GM18951 (cell line): ENCODE measurements at regions not wholly inside any gene's neighbourhood (a gene's known extent, or its start where the extent isn't known, plus 50 kb on each side); places are given as distances from the start of the nearest gene placed in this dataset.

Experiments
- POLR2A ChIP-seq: IDR thresholded peaks from 4 replicates; pipeline ENCODE4 v1.6.1; 2011; ENCODE audit warnings: mild to moderate bottlenecking; ENCODE audit not compliant: insufficient read length, insufficient read depth; ENCODE audit errors: extremely low read depth
- in situ Hi-C: fragments of 300-500 bp; cut with MboI; formaldehyde crosslinking; loops from one replicate; pipeline ENCODE4 v1.12.0; 2022; ENCODE audit warnings: low sequenced_read_pairs, mixed read lengths, inconsistent platforms; ENCODE audit not compliant: unreplicated experiment

DNA sequence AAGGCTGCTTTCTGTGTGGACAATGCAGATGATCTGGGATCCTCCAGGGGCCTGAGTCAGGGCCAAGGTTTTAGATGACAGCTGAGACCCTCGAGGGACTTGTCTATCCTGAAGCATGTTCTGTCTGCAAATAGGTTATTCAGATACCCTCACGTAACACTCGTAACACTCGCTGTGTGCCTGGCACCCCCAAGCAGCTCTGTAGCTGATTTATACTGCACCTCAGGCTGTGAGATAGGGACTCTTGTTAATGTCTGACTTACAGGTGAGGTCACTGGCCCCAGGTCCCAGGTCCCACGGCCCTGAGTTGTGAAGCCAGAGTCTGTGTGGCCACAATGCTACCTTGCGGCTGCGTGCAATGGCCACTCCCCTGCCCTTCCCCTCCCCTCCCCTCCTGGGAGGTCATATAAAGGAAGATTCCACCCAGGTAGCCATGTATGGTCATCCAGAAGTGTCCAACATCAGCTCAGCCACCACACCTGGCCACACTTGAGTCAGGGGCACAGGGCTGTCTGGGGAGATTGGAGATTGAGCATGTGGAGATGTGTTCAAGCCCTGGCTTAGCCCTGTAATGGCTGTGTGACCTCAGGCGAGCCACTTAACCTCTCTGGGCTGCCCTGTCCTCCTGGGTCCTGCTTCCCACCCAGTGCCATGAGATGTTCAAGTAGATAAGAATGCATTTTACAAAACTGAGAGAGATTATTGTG is 687.7 kb downstream of the MATN1 start:
- no peak for TF ChIP-seq POLR2A
- in situ Hi-C loops, result no loop called here

DNA sequence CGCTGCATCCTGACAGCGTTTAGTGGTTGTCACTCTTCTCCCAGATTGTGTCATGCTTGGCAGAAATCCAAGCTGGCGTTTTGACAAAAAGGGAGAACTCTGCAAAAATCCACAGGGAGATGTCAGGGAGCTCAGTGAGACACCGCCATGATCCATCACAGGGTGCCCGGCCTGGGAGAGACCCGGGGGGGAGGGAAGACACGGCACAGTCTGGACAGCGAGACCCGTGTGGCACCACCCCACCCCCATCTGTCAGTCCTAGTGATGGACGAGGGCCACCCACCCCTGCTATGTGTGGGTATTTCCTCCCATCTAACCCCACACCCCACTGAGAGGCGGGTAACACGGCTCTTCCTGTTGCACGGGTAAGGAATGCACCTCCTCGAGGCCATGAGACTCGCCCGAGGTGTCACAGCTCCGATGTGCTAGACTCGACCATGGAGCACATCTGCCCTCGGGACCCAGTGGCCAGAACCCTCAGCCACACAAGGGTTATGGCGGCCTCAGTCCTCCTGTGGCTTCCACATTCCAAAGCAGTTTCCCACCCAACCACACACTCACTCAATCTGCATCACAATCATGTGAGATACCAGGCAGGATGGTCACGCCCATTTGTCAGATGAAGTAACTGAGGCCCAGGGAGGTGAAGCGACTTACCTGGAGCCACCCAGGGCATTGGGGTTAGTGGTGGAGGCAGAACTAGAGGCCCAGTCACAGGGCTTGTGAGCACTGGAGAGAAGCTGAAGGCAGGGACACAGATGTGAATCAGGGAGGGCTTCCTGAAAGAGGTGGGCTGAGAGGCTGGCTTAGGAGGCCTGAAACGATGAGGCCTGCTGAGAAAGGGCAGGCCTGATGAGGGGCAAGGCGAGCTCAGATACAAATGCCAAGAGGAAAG is 688.5 kb downstream of the MATN1 start:
- no peak for TF ChIP-seq POLR2A

DNA sequence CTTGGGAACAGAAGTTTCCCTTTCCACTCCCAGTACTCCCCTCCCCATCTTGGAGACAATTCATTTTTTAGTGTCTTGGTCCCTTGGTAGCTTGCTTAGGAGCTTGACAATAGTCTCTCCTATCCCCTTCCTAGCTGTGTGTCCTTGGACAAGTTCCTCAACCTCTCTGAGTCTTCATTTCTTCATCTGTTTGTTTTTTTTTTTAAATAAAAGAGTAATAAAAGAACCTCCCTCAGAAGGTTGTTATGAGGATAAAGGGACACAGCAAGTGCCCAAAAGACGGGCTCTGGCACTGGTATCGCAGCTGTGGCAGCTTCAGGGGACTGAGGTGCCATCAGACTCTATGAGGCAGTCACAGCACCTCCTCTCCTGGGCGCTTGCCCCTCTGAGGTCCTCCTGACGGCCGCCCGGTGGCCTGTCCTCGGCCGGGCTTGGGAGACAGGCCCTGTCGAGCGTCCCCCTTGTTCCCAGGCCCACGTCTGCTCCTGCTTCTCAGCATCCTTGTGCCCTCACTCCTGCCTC is 689.2 kb downstream of the MATN1 start:
- no peak for TF ChIP-seq POLR2A

More for the DNA sequence above, 688.5 kb downstream of the MATN1 start:
- in situ Hi-C loops, result no loop called here

DNA sequence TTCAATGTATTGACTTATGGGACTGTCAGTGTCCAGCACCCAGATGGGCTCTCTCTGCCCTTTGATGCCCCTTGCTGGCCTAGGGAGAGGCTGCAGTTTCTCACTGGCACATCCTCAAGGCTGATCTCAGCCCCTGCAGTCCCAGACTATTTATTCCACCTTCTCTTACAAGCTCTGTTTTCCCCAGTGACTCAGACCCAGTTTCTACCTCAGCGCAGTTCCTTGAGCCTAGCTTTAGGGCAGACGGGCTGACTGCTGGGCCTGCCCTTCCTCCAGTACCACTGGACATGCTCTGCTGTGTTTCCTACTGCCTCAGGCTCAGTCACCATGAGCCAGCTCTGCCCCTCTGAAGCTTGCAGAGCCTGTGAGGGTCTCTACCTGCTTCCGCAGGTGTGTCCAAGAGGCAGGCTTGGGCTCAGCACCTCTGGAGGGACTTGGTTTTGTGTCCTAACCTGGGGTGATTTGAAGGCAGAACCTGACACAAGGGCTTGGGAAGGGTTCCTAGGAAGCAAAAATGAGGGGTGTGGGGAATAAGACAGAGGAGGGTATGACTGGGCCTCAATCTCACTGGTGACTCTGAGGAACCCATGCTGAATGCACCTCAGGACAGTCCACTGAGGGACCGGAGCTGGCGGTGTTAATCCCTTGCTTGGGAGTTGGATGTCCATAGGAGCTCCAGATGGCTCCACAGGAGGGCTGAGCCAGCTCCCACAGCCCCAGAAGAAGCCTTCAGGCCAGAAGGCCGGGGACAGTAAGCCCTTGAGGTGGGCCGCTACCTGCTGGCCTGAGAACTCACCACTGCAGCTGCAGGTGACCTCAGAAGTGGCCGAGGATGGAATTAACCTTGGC is 689.9 kb downstream of the MATN1 start:
- in situ Hi-C loops, result no loop called here
- no peak for TF ChIP-seq POLR2A

More for the DNA sequence above, 689.2 kb downstream of the MATN1 start:
- in situ Hi-C loops, result no loop called here

DNA sequence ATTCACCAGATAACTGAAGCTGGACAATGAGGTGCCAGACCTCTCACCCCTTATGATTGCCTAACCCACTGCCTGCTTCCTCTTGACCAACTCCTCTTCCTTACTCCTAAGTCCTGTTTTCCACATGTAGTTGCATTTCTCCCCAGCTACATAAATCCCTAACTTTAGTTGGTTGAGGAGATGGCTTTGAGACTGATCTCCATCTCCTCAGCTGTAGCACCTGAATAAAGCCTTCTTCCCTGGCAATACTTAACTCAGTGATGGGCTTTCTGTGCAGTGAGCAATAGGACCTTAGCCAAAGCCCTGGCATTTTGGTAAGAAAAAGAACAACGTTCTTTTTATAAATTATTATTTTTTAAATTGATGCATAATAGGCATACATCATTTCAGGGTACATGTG is 691.1 kb downstream of the MATN1 start:
- TF ChIP-seq POLR2A, result no peak
- in situ Hi-C loops, result no loop called here

DNA sequence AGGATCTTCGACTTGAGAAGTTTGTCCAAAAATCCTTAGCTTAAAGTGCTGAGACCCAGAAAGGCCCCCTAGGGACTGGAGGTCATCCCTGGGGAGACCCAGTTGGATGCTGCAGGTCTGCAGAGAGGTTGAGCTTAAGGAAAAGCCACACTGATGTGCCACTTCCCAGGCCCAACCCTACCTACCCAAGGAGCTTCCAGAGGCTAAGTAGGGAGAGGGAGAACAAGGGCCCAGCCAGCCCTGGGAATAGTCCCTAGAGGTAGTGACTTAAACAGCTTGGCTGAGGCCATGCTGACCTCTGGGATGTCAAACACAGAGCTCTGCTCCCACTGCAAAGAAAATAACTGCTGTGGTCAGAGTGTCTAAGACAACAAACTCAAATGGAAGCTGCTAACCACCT is 693.7 kb downstream of the MATN1 start:
- TF ChIP-seq POLR2A, result no peak
- in situ Hi-C loops, result no loop called here

DNA sequence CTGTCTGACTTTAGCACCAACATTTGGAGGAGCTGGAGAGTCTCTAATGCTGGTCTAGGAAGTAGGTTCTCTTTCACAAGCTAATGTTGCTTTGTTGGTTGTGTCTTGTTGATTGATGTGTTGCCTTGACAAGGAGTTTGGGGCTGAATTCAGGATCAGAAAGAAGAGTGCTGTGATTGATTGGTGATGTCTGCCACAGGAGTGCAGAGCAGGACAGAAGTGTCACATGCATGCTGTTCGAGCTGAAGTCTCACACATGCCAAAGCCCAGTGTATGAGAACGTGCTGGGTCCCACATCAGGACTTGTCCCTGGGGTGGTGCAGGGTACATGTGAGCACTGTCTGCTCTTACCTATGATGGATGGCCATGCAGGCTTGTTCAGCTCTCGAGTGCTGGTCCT is 694.4 kb downstream of the MATN1 start:
- TF ChIP-seq POLR2A, result no peak
- in situ Hi-C loops, result no loop called here

DNA sequence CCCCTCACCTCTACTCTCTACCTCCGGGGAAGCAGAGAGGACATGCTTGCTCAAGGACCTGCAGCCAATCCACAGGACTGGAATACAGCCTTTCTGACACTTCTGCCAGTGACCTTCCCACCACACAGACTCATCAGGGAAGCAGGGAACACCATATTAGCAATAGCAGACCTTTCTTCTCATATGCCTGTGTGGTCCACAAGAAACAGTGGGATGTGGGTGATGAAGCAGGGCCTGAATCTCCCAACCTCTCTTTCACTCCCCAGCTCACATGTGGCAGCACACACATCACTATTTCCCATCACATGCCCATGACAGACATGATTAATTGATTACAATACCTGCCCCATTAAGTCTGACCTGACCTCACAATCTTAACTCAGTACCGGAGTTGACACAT is 695.1 kb downstream of the MATN1 start:
- in situ Hi-C loops, result no loop called here
- TF ChIP-seq POLR2A, result no peak

DNA sequence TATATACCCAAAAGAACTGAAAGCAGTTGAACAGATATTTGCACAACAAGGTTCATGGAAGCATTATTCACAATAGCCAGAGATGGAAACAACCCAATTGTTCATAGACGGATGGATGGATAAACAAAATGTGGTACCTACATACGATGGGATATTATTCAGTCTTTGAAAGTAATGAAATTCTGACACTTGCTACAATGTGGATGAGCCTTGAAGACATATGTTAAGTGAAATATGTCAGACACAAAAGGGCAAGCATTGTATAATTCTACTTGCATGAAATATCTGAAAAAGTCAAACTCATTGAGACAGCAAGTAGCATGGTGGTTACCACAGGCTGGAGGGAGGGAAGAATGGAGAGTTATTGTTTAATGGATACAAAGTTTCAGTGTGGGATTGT is 696.1 kb downstream of the MATN1 start:
- no peak for TF ChIP-seq POLR2A

DNA sequence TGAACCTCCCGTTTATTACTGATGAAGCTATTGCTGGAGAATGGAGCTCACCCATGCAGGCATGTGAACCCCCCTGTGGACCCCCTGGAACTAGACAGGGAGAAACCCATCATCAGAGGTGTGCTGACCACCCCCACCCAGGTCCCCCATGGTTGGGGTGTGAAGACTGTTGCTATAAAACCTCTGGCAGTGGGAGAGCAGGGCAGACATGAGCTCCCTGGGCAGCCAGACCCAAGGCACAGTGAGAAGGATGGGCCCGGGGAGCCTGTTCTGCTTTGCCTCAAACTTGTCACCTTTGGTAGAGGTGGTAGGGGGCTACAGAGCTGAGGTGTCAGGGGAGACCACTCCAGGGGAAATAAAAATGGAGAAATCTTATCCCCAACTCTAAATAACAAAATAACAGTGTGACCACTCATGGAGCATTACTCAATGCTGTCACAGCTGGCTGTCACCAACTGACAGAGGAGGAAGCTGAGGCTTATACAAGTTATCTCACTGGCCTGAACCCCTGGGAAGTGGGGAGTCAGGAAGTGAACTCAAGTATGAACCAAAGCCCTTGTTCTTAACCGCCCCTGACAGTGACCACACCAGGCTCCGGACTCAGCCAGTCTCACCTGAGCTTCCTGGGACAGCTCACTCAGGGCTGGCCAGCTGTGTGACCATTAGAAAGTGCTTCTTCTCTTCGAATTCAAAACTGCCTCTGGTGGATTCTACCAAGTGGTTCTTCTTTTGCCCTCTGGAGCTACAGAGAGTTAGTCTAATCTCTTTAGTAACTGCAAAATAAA is 698.8 kb downstream of the MATN1 start:
- no peak for TF ChIP-seq POLR2A
- in situ Hi-C loops, result no loop called here

More for the DNA sequence above, 696.1 kb downstream of the MATN1 start:
- in situ Hi-C loops, result no loop called here

DNA sequence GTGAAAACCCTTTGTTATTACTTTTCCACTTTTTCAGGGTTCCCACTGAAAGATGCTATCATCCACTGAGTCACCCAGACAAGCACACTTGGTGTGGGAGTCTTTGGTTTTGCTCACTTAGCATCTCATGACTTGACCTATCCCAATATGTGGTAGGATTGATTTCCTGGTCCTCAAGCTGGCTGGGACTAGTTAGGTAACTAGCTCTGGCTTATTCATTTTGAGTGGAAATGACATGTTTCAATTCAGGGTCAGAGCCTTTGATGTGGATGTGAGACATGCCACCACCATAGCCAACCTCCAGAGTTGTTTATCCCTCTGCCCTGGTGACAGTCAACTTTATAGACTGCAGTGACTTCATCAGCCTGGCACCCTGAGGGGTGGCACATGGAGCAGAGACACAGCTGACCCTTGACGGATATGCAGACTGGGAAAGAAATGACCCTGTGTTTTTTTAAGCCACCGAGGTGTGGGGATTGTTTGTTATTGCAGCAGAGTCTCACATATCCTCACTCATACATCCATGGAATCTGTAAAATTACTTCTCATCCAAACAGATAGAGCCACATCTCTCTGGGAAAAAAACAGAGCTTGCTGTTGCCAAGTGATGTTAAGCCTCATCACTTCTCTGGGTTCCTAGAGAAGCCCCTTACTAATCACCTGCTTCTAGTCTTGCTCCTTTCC is 699.9 kb downstream of the MATN1 start:
- TF ChIP-seq POLR2A, result no peak
- in situ Hi-C loops, result no loop called here

DNA sequence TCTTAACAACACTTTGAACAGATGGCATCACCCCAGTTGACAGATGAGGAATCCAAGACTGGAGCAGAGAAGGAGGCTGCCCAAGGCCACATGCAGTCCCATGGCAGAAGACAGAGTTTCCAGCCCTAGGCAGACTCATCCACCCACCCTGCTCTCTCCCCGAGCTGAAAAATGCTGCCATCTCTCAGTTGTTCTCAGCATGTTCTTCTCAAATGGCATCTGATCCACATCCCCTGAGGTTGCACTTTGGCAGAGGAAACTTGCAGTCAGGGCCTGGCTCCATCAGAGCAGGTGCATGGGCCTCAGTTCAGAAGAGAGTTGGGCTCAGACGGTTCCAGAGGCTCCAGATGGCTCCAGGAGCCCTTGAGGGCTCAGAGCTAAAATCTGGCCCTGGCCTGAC is 709.4 kb downstream of the MATN1 start:
- in situ Hi-C loops, result no loop called here
- no peak for TF ChIP-seq POLR2A
